Adrenal gland (tissue), 5 donors: ENCODE measurements at regions not wholly inside any gene's neighbourhood (a gene's known extent, or its start where the extent isn't known, plus 50 kb on each side); places are given as distances from the start of the nearest gene placed in this dataset.

Source experiments
- POLR2A ChIP-seq, 2 donors: fragments of 450-650 bp; IDR thresholded peaks; one replicate each; pipeline ENCODE4 v1.6.1; 2017; ENCODE audit warnings: antibody characterized with exemption in 2 of 2, mild to moderate bottlenecking in 2 of 2, moderate library complexity in 1 of 2
- TF ChIP-seq, protein P1 (sequence below), 6 experiments: fragments of 450-650 bp in 4 of 6; fragments of 200-600 bp in 2 of 6; sonication (generic) in 1 of 6; IDR thresholded peaks; 1 replicate in 5 of 6; 2 replicates in 1 of 6; pipeline versions ENCODE4 v1.5.1 to v1.8.0; 2016 to 2021; ENCODE audit warnings: antibody characterized with exemption in 6 of 6, mild to moderate bottlenecking in 2 of 6, moderate library complexity in 1 of 6
- donor health status: DM: no; HTN: no; CAD: no.

DNA sequence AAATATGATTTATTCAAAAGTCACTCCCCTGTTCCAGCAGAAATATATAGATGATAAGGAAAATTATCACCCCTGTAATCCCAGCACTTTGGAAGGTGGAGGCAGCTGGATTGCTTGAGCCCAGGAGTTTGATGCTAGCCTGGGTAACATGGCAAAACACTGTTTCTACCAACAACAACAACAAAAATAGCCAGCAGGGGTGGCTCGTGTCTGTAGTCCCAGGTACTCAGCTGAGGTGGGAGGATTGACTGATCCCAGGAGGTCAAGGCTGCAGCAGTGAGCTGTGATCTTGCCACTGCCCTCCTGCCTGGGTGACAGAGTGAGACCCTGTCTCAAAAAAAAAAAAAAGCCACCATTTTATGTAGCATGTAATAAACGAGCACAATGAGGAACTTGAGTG lies 1546.5 kb downstream of the NCAM2 start:
- TF ChIP-seq POLR2A (IDR thresholded peaks at IDR 0.05): no peak
- TF ChIP-seq, protein P1, sequence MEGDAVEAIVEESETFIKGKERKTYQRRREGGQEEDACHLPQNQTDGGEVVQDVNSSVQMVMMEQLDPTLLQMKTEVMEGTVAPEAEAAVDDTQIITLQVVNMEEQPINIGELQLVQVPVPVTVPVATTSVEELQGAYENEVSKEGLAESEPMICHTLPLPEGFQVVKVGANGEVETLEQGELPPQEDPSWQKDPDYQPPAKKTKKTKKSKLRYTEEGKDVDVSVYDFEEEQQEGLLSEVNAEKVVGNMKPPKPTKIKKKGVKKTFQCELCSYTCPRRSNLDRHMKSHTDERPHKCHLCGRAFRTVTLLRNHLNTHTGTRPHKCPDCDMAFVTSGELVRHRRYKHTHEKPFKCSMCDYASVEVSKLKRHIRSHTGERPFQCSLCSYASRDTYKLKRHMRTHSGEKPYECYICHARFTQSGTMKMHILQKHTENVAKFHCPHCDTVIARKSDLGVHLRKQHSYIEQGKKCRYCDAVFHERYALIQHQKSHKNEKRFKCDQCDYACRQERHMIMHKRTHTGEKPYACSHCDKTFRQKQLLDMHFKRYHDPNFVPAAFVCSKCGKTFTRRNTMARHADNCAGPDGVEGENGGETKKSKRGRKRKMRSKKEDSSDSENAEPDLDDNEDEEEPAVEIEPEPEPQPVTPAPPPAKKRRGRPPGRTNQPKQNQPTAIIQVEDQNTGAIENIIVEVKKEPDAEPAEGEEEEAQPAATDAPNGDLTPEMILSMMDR (IDR thresholded peaks at IDR 0.05): no peak
